22Rv1 (cell line): ENCODE measurements at regions not wholly inside any gene's neighbourhood (a gene's known extent, or its start where the extent isn't known, plus 50 kb on each side); places are given as distances from the start of the nearest gene placed in this dataset.

ENCODE experiments used
- H3K27ac ChIP-seq: fragments of 450-650 bp; 2 replicates; pipeline ENCODE4 v1.5.1; 2017
- ZFX ChIP-seq: fragments of 450-650 bp; IDR thresholded peaks from 2 replicates; pipeline ENCODE4 v1.6.1; 2017; ENCODE audit warnings: antibody characterized with exemption, borderline replicate concordance
- TF ChIP-seq, protein P1 (sequence below): fragments of 450-650 bp; IDR thresholded peaks from 2 replicates; pipeline ENCODE4 v1.5.1; 2017; ENCODE audit warnings: mild to moderate bottlenecking

DNA sequence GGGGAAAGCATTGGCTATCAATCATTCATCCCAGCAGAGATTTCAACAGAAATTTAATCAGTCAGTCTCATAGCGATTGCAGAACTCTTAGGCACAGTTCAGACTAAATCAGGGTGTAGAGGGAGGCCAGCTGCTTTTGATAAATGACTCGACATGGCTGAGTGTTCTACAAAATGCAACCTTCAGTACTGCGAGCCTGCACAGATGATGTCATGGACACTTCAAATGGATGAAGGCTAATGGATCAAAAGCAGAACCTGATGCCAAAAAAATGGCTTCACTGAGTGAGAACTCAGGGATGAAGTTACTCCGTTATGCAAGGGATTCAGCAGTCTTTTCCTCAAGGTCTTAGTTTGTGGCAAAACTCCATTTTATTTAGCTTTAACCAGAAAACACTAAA lies 167.3 kb downstream of the DACT1 start:
- TF ChIP-seq, protein P1, sequence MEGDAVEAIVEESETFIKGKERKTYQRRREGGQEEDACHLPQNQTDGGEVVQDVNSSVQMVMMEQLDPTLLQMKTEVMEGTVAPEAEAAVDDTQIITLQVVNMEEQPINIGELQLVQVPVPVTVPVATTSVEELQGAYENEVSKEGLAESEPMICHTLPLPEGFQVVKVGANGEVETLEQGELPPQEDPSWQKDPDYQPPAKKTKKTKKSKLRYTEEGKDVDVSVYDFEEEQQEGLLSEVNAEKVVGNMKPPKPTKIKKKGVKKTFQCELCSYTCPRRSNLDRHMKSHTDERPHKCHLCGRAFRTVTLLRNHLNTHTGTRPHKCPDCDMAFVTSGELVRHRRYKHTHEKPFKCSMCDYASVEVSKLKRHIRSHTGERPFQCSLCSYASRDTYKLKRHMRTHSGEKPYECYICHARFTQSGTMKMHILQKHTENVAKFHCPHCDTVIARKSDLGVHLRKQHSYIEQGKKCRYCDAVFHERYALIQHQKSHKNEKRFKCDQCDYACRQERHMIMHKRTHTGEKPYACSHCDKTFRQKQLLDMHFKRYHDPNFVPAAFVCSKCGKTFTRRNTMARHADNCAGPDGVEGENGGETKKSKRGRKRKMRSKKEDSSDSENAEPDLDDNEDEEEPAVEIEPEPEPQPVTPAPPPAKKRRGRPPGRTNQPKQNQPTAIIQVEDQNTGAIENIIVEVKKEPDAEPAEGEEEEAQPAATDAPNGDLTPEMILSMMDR: no peak
- no peak for TF ChIP-seq ZFX
- no peak overlapping the region for H3K27ac ChIP-seq

DNA sequence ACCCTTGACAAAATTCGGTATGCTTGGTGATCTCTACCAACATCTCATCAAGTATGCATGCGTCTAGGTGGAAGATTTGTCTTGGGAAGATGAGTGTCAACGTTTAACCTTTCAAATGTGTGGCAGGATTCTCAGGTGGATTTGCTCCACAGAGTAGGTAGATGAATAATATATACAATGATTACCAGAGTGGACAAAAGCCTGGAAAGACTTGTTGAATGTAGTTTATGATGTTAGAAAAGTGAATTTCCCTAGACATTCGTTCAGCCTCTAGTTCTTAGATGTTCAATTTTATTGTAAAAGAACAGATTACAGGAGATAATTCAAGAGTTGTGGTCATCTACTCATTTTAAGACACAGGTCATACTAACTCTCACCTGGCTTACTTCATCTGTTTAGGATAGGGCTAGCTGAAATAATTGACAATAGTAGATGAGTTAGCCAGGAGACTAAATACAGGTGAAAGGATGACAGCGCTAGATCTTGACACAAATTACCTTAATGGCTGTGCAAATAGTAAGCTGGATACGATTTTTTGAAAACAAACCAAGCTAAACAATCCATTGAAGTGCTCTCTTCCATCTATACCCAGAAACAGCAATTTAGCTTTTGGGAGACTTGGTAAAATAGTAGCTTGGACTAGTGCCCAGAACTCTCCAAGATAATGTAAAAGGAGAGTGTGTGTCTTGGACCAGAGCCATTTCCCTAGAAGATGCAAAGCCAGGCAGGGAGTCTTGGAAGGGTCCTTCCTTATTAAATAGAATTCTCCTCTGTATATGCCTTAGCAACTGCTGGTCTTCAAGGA lies 168.0 kb downstream of the DACT1 start:
- no peak overlapping the region for H3K27ac ChIP-seq
- TF ChIP-seq, protein P1: no peak
- TF ChIP-seq ZFX: no peak

DNA sequence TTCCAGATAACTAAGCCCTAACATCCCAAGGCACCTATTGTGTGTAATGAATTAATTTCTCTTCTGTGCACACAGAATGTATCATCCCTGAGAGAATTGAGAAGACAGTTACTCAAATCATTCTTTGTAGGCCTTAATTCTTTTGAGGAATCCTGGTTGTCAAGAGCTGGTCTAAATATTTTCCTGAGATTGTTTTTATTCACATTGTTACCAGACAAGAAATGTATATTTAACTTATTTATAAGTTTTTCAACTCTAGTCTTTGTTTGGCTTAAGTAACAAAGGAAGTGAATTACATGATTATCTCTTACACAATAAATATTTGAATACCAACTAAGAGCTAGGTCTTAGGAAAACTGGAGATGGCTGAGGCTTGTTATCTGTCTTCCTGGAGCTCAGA lies 169.4 kb downstream of the DACT1 start:
- TF ChIP-seq, protein P1: no peak
- TF ChIP-seq ZFX: no peak
- no peak overlapping the region for H3K27ac ChIP-seq

DNA sequence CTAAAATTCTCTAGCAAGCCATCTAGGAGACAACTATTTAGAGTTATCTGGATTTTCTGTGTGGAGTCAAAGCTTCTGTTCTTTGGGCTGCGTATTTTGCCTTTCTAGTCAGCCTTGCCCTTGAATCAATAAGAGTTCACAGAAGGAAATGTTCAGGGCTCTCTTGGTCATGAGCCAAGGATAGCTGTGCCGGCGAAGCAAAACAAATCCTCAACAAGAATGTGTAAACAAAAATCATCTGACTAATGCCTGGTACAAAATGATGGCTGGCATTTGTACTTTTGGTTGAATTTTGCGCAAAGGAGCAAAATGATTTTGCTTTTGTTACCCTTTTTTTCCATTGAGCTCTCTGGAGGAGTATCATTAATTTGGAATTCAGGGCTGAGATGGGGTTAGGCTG lies 171.1 kb downstream of the DACT1 start:
- no peak overlapping the region for H3K27ac ChIP-seq

DNA sequence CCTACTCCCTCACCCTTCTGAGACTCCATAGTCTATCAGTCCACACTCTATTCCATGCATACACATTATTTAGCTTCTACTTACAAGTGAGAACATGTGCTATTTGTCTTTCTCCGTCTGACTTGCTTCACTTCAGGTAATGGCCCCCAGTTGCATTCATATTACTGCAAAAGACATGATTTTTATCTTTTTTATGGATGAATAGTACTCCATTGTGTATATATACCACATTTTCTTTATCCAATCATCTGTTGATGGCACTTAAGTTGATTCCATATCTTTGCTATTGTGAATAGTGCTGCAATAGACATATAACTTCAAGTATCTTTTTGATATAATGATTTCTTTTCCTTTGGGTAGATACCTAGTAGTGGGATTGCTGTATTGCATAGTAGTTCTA lies 171.8 kb downstream of the DACT1 start:
- H3K27ac ChIP-seq: no peak overlapping the region
- TF ChIP-seq ZFX: no peak
- TF ChIP-seq, protein P1: no peak

More for the DNA sequence above, 171.1 kb downstream of the DACT1 start:
- TF ChIP-seq, protein P1: no peak
- no peak for TF ChIP-seq ZFX

DNA sequence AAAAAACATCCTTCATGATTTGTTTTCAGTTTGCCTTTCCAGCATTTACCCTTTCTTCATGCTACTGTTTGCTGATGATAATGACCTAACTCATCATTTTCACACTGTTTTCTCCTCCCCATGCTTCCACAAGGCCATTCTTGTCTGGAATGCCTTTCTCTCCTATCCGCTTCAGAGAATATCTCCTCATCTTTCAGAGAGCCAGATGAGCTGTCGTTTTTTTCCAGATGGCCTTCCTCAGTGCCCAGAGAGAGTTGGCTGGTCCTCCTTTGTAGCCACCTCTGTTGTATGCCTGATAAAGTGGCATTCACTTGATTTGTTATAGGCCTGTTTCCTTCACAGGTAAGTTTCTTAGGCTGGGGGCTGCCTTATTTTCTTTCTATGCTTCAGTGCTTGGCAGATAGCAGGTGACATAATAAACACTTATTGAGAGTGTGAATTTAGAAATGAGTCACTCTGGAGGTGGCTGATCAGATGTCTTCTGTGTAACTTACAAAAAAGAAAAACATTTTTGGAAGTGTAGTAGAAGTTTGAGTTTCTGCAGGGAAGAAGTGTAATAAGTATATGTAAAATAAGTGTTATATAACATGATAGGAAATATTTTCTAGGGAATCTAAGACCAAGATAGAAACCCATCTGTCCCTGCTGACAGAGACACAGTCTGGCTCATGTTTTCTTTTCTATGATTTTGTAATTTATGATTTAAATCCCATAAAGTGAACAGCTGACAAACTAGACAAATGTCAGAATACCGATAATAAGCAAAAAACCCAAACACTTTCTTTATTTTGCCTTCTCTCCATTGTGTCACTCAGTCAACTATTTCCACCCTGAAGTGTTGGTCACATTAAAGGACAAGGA lies 174.5 kb downstream of the DACT1 start:
- no peak overlapping the region for H3K27ac ChIP-seq
- no peak for TF ChIP-seq ZFX
- TF ChIP-seq, protein P1: no peak

DNA sequence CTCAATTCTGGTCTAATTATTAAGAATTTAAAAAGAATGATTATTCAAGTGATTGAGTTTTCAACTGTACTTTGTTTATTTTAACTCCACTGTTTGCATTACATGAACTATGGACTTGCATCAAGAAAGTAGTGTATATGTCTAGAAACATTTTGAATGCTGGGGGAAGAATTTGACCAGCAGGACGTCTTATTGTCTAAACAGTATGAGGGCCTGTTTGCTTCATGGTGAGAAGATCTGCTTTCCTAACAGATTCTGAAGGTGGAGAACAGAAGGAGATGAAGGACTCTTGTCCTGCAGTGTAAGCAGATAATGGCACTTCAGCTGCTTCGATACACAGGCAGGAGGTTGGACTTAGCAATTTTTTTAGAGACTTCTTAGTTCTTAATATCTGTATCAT lies 176.0 kb downstream of the DACT1 start:
- TF ChIP-seq, protein P1: no peak
- TF ChIP-seq ZFX: no peak

More for the DNA sequence above, 176.0 kb downstream of the DACT1 start:
- H3K27ac ChIP-seq: no peak overlapping the region
